Coronary artery (tissue), 2 donors: ENCODE measurements at regions not wholly inside any gene's neighbourhood (a gene's known extent, or its start where the extent isn't known, plus 50 kb on each side); places are given as distances from the start of the nearest gene placed in this dataset.

Experiments
- DNase-seq: peaks from one replicate; pipeline ENCODE4 v3.0.0-alpha.2; 2017; ENCODE audit warnings: low spot score
- H3K27ac ChIP-seq, 2 donors: fragments of 200-600 bp; sonication (generic); one replicate each; pipeline ENCODE4 v1.5.1; 2016 to 2019
- H3K4me3 ChIP-seq: fragments of 200-600 bp; sonication (generic); 2 replicates; pipeline ENCODE4 v1.5.1; 2016; ENCODE audit warnings: mild to moderate bottlenecking, moderate library complexity
- TF ChIP-seq, protein P1 (sequence below): fragments of 200-600 bp; sonication (generic); IDR thresholded peaks from one replicate; pipeline ENCODE4 v1.5.1; 2019; ENCODE audit warnings: antibody characterized with exemption

DNA sequence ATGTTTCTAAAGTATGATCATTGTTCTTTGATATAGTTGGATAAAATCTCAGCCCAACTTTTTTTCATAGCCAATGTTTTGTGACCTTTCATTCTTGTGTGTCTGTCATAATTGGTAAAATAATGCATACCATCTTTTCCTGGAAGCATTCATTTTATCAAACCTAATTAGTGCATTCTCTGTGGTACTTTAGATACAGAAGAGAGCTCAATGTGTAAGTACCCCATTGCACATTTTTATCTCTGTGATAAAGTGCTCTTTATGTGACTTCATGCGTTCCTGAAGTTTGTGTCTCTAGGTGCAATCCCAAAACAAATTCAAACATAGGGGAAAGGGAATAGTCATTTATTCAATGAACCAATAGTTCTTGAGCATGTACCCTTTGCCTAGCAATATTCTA is 628.5 kb downstream of the GBE1 start:
- H3K27ac ChIP-seq: no peak overlapping the region
- no peak for DNase-seq

GRCh38 chr3:81105789-81106488 is 655.5 kb downstream of the GBE1 start:
- Histone ChIP-seq H3K27ac (no peak overlapping the region), H3K4me3 (no peak overlapping the region)
- TF ChIP-seq, protein P1, sequence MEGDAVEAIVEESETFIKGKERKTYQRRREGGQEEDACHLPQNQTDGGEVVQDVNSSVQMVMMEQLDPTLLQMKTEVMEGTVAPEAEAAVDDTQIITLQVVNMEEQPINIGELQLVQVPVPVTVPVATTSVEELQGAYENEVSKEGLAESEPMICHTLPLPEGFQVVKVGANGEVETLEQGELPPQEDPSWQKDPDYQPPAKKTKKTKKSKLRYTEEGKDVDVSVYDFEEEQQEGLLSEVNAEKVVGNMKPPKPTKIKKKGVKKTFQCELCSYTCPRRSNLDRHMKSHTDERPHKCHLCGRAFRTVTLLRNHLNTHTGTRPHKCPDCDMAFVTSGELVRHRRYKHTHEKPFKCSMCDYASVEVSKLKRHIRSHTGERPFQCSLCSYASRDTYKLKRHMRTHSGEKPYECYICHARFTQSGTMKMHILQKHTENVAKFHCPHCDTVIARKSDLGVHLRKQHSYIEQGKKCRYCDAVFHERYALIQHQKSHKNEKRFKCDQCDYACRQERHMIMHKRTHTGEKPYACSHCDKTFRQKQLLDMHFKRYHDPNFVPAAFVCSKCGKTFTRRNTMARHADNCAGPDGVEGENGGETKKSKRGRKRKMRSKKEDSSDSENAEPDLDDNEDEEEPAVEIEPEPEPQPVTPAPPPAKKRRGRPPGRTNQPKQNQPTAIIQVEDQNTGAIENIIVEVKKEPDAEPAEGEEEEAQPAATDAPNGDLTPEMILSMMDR: no peak
- DNase-seq: no peak

More for the DNA sequence above, 628.5 kb downstream of the GBE1 start:
- no peak overlapping the region for H3K4me3 ChIP-seq
- TF ChIP-seq, protein P1: no peak

GRCh38 chr3:81105206-81105605 is 656.2 kb downstream of the GBE1 start:
- H3K4me3 ChIP-seq: no peak overlapping the region
- no peak for DNase-seq
- TF ChIP-seq, protein P1: no peak

DNA sequence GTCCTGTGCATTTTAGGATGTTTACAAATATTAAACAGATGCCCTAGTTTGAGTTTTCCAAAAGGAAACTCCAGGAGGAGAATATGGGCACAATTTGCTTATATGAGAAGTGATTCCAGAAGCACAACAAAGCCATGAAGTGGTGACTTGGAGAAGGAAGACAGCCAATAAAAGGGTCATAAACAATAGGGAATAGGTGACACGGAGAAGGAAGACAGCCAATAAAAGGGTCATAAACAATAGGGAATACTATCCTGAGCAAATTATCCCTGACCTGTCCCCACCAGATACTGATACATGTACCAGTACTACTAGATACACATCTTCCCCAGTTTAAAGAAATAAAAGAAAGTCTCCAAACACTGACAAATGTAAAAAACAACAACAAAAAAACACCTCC is 663.6 kb downstream of the GBE1 start:
- Histone ChIP-seq H3K27ac (no peak overlapping the region), H3K4me3 (no peak overlapping the region)
- TF ChIP-seq, protein P1: no peak
- no peak for DNase-seq

More at GRCh38 chr3:81105206-81105605, 656.2 kb downstream of the GBE1 start:
- no peak overlapping the region for H3K27ac ChIP-seq

DNA sequence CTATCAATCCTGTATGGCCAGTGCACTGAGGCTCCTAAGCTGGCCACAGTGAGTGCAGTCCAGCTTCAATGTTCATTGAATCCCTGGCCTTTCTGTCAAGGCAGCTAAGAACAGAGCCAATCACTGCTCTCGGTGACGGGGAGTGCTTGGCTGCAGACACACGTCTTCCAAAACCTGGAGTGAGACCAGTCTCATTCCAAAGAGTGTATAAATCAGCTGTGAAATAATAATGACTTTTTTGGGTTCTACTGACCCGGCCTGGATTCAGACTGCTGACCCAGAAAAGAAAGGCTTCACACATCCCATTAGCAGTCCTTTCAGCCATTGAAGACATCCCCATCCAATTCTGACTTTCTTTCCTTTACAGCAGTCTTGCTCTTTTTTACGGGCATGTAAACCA is 665.5 kb downstream of the GBE1 start:
- no peak for DNase-seq
- TF ChIP-seq, protein P1: no peak
- Histone ChIP-seq H3K4me3 (no peak overlapping the region), H3K27ac (no peak overlapping the region)

- no peak for DNase-seq
- TF ChIP-seq, protein P1: no peak
- Histone ChIP-seq H3K27ac (no peak overlapping the region), H3K4me3 (no peak overlapping the region)
Measured at GRCh38 chr3:81094986-81095385, 666.5 kb downstream of the GBE1 start.

DNA sequence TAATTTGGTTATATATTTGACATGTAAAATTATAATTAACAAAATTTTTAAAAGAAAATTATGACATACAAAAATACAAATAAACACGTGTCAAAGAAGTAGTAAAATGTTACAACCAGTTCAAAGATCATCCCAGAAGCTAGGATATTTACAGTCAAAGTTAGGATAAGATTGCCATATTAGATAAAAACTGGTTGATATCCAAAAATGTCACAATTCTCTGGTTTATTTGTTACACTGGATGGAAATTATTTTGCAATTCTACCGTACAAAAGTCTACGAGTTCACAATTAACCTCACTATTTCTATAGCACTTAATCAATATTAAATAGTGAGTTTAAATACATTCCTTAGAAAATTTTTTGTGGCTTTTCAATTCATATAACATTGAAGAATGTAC is 673.8 kb downstream of the GBE1 start:
- DNase-seq: no peak
- TF ChIP-seq, protein P1: no peak
- H3K4me3 ChIP-seq: no peak overlapping the region
- no peak overlapping the region for H3K27ac ChIP-seq
